Loucy (cell line): ENCODE measurements at regions not wholly inside any gene's neighbourhood (a gene's known extent, or its start where the extent isn't known, plus 50 kb on each side); places are given as distances from the start of the nearest gene placed in this dataset.

Source experiments
- CTCF ChIP-seq: fragments of 200-600 bp; sonication (generic); conservative IDR thresholded peaks from 2 replicates; pipeline ENCODE4 v1.5.1; 2014; ENCODE audit warnings: mild to moderate bottlenecking, antibody characterized with exemption, low read length
- EZH2phosphoT487 ChIP-seq: fragments of 200-600 bp; IDR thresholded peaks from 2 replicates; pipeline ENCODE4 v1.6.1; 2018; ENCODE audit warnings: antibody characterized with exemption, mild to moderate bottlenecking, moderate library complexity, borderline replicate concordance

DNA sequence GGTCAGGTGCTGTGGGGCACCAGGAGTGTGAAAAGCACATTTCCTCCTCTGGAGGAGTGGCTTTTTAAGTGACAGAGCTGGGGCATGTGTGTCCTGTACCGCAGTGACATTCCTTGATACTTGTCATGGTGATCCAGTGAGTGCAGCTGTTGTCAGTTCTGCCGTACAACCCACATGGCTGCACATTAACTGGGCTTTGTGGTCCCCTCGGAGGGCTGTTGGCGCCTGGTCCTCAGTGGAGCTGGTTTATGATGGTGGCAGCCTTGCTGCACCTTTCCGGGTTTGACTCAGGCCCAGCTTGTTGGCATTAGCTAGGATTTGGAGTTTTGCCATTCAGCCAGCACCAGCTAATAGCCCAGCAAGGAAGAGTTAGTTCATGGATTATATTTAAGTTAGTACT is 77.0 kb downstream of the SLC25A47 start:
- TF ChIP-seq EZH2phosphoT487 (no peak), CTCF (no peak)
